Brain microvascular endothelial cell (primary cell): ENCODE measurements at regions not wholly inside any gene's neighbourhood (a gene's known extent, or its start where the extent isn't known, plus 50 kb on each side); places are given as distances from the start of the nearest gene placed in this dataset.

Experiments
- DNase-seq: peaks from one replicate; pipeline ENCODE4 v3.0.0-alpha.2; 2020
- H3K27ac ChIP-seq: fragments of 250-450 bp; sonication (Bioruptor Pico); 2 replicates; pipeline ENCODE4 v1.5.1; 2020; ENCODE audit warnings: mild to moderate bottlenecking, moderate library complexity
- H3K27me3 ChIP-seq: fragments of 250-450 bp; sonication (Bioruptor Pico); replicated peaks from 2 replicates; pipeline ENCODE4 v1.5.1; 2020; ENCODE audit warnings: mild to moderate bottlenecking
- H3K36me3 ChIP-seq: fragments of 250-450 bp; sonication (Bioruptor Pico); replicated peaks from 2 replicates; pipeline ENCODE4 v1.5.1; 2020; ENCODE audit warnings: mild to moderate bottlenecking
- H3K4me3 ChIP-seq: 2 replicates; pipeline ENCODE4 v1.5.1; 2011; ENCODE audit warnings: low read depth, mild to moderate bottlenecking, control low read depth, low read length, moderate library complexity
- in situ Hi-C: cut with HindIII; loops from 2 replicates; pipeline ENCODE4 v1.10.0; 2017; ENCODE audit warnings: low sequenced_read_pairs, low pct_ligation_motif_present
- TF ChIP-seq, protein P1 (sequence below): IDR thresholded peaks from 2 replicates; pipeline ENCODE4 v1.5.1; 2011; ENCODE audit warnings: low read depth, mild to moderate bottlenecking, moderate library complexity, low read length, control low read depth, inconsistent platforms; ENCODE audit errors: missing control alignments

GRCh38 chr12:77239617-77240016 is 174.2 kb upstream of the E2F7 start:
- DNase-seq: no peak
- no peak overlapping the region for H3K27ac ChIP-seq
- no peak overlapping the region for H3K4me3 ChIP-seq
- H3K27me3 ChIP-seq: no peaks in the 10 kb centered on the region
- TF ChIP-seq, protein P1, sequence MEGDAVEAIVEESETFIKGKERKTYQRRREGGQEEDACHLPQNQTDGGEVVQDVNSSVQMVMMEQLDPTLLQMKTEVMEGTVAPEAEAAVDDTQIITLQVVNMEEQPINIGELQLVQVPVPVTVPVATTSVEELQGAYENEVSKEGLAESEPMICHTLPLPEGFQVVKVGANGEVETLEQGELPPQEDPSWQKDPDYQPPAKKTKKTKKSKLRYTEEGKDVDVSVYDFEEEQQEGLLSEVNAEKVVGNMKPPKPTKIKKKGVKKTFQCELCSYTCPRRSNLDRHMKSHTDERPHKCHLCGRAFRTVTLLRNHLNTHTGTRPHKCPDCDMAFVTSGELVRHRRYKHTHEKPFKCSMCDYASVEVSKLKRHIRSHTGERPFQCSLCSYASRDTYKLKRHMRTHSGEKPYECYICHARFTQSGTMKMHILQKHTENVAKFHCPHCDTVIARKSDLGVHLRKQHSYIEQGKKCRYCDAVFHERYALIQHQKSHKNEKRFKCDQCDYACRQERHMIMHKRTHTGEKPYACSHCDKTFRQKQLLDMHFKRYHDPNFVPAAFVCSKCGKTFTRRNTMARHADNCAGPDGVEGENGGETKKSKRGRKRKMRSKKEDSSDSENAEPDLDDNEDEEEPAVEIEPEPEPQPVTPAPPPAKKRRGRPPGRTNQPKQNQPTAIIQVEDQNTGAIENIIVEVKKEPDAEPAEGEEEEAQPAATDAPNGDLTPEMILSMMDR: no peak
- H3K36me3 ChIP-seq: no peaks in the 10 kb centered on the region
- in situ Hi-C loops: no loop called here

- Histone ChIP-seq H3K36me3 (no peaks in the 10 kb centered on the region), H3K27ac (no peak overlapping the region), H3K27me3 (no peaks in the 10 kb centered on the region), H3K4me3 (no peak overlapping the region)
- TF ChIP-seq, protein P1: no peak
- no peak for DNase-seq
- in situ Hi-C loops: no loop called here
Observed at GRCh38 chr12:77238335-77238734, 173.0 kb upstream of the E2F7 start.

- TF ChIP-seq, protein P1: no peak
- H3K27me3 ChIP-seq: no peaks in the 10 kb centered on the region
- H3K4me3 ChIP-seq: no peak overlapping the region
- in situ Hi-C loops: no loop called here
- no peak overlapping the region for H3K27ac ChIP-seq
- H3K36me3 ChIP-seq: no peaks in the 10 kb centered on the region
- DNase-seq: no peak
Observed at GRCh38 chr12:77237896-77238295, 172.5 kb upstream of the E2F7 start.

DNA sequence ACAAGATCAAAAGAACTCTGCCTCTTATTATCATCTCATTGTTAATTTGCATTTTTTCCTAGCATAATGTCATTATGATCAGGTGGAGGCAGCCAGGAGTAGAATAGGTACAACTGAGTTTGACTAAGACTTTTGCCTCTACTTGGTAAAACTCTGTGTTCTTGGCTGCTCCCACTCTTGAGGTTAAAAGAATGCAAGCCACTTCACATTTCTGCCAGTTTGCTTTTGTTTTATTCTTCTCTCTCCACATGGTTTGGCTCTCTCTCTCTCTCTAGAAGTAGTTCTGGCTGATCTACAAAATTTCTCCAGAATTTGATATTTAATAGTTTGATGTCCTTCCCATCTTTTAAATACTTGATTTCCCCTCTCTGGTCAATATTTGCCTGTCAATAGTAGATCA is 170.7 kb upstream of the E2F7 start:
- H3K4me3 ChIP-seq: no peak overlapping the region
- DNase-seq: no peak
- no peak overlapping the region for H3K27ac ChIP-seq
- no peaks in the 10 kb centered on the region for H3K27me3 ChIP-seq
- TF ChIP-seq, protein P1: no peak
- no peaks in the 10 kb centered on the region for H3K36me3 ChIP-seq
- in situ Hi-C loops: no loop called here

DNA sequence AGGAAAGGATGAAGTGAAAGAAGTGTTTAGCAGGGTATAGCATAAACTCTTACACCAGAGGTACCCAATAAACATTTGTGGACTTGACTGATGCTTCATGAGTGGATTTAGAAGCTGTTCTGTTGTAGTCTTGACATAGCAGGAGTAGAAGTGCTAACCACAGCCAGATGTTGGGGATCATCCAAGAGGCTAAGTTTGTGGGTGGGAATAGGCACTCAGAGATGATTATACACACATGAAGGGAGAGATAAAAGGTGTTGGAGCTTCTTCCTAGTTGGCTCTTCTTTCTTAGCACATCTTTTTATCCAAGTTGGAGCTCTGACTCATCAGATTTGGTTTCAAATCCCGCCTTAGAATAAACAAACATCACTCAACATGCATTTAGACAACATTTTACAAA is 166.7 kb upstream of the E2F7 start:
- TF ChIP-seq, protein P1: no peak
- H3K27me3 ChIP-seq: no peaks in the 10 kb centered on the region
- H3K27ac ChIP-seq: no peak overlapping the region
- in situ Hi-C loops: no loop called here
- no peaks in the 10 kb centered on the region for H3K36me3 ChIP-seq
- no peak for DNase-seq
- no peak overlapping the region for H3K4me3 ChIP-seq

DNA sequence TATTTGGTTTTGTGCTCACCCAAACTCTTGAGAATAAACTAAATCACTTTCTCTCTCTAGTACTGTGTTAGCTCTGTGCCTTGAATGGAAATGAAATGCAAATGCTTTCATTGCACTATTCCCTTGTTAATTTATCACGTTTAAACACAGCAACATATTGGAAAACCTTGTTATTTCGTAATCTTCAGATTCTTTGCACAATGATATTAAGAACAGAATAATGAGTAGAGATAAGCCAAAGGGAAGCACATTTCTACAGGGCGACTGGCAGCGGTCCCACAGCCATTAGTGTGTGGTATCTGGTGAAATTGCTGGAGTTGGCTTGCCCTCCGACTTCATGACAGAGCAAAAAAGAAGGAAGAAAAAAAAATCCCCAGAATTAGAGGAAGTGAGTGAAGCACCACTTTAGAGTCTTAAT is 166.1 kb upstream of the E2F7 start:
- Histone ChIP-seq H3K27ac (no peak overlapping the region), H3K27me3 (no peaks in the 10 kb centered on the region), H3K4me3 (no peak overlapping the region), H3K36me3 (no peaks in the 10 kb centered on the region)
- TF ChIP-seq, protein P1: no peak
- DNase-seq: no peak
- in situ Hi-C loops: no loop called here
